Neural progenitor cell (in vitro differentiated cells): ENCODE measurements at regions not wholly inside any gene's neighbourhood (a gene's known extent, or its start where the extent isn't known, plus 50 kb on each side); places are given as distances from the start of the nearest gene placed in this dataset.

Experiments used
- DNase-seq: peaks from one replicate; pipeline ENCODE4 v3.0.0-alpha.2; 2016; ENCODE audit warnings: low spot score
- H2AFZ ChIP-seq: fragments of 200-600 bp; sonication (generic); replicated peaks from 2 replicates; pipeline ENCODE4 v1.6.1; 2016; ENCODE audit warnings: antibody characterized with exemption
- H3F3A ChIP-seq: fragments of 200-600 bp; sonication (generic); 2 replicates; pipeline ENCODE4 v1.6.1; 2016; ENCODE audit warnings: antibody characterized with exemption, low read depth
- H3K27ac ChIP-seq: fragments of 200-600 bp; sonication (generic); 2 replicates; pipeline ENCODE4 v1.5.1; 2016; ENCODE audit warnings: mild to moderate bottlenecking
- H3K27me3 ChIP-seq: fragments of 200-600 bp; sonication (generic); 2 replicates; pipeline ENCODE4 v1.6.1; 2016; ENCODE audit warnings: mild to moderate bottlenecking, moderate library complexity
- H3K36me3 ChIP-seq: fragments of 200-600 bp; sonication (generic); 2 replicates; pipeline ENCODE4 v1.5.1; 2016
- H3K4me1 ChIP-seq: fragments of 200-600 bp; sonication (generic); 2 replicates; pipeline ENCODE4 v1.6.1; 2016; ENCODE audit warnings: mixed run types
- H3K4me2 ChIP-seq: fragments of 200-600 bp; sonication (generic); 2 replicates; pipeline ENCODE4 v1.6.1; 2016
- H3K4me3 ChIP-seq: fragments of 200-600 bp; sonication (generic); 2 replicates; pipeline ENCODE4 v1.5.1; 2016
- H3K79me2 ChIP-seq: fragments of 200-600 bp; sonication (generic); 2 replicates; pipeline ENCODE4 v1.6.1; 2016; ENCODE audit warnings: low read depth
- H3K9ac ChIP-seq: fragments of 200-600 bp; sonication (generic); 2 replicates; pipeline ENCODE4 v1.6.1; 2016
- H3K9me3 ChIP-seq: fragments of 200-600 bp; sonication (generic); 2 replicates; pipeline ENCODE4 v1.5.1; 2016; ENCODE audit warnings: low read depth
- H4K20me1 ChIP-seq: fragments of 200-600 bp; sonication (generic); 2 replicates; pipeline ENCODE4 v1.6.1; 2016; ENCODE audit warnings: low read depth
- H3K27ac Mint-ChIP-seq: 3 replicates; pipeline ENCODE4 v1.8.0; 2021; ENCODE audit warnings: mixed read lengths
- H3K27me3 Mint-ChIP-seq: 2 replicates; pipeline ENCODE4 v1.8.0; 2022; ENCODE audit warnings: low read depth, mild to moderate bottlenecking, inconsistent platforms, moderate library complexity, mixed read lengths; ENCODE audit not compliant: insufficient read depth
- H3K36me3 Mint-ChIP-seq: 3 replicates; pipeline ENCODE4 v1.8.0; 2021; ENCODE audit warnings: mixed read lengths
- H3K4me1 Mint-ChIP-seq: 3 replicates; pipeline ENCODE4 v1.8.0; 2021; ENCODE audit warnings: mixed read lengths
- H3K4me3 Mint-ChIP-seq: 3 replicates; pipeline ENCODE4 v1.8.0; 2021; ENCODE audit warnings: mild to moderate bottlenecking, moderate library complexity, mixed read lengths
- H3K9me3 Mint-ChIP-seq: 3 replicates; pipeline ENCODE4 v1.8.0; 2020; ENCODE audit warnings: mixed read lengths
- CTCF ChIP-seq: fragments of 200-600 bp; sonication (generic); IDR thresholded peaks from 2 replicates; pipeline ENCODE4 v1.5.1; 2017; ENCODE audit warnings: antibody characterized with exemption, mild to moderate bottlenecking
- EZH2 ChIP-seq: fragments of 200-600 bp; sonication (generic); IDR thresholded peaks from 2 replicates; pipeline ENCODE4 v1.6.1; 2017; ENCODE audit warnings: antibody characterized with exemption, mild to moderate bottlenecking, moderate library complexity
- EZH2phosphoT487 ChIP-seq: fragments of 200-600 bp; sonication (generic); IDR thresholded peaks from 2 replicates; pipeline ENCODE4 v1.6.1; 2017; ENCODE audit warnings: antibody characterized with exemption

GRCh38 chr1:221468546-221468945 lies 273.3 kb downstream of the DUSP10 start:
- H3K9me3 ChIP-seq = no peaks in the 10 kb centered on the region
- DNase-seq = no peak
- H3K4me3 ChIP-seq = no peak overlapping the region
- H3K36me3 Mint-ChIP-seq = no peaks in the 10 kb centered on the region
- H3K36me3 ChIP-seq = no peaks in the 10 kb centered on the region
- no peaks in the 10 kb centered on the region for H3K4me1 Mint-ChIP-seq
- no peak for TF ChIP-seq EZH2phosphoT487
- TF ChIP-seq EZH2 = no peak
- no peak for TF ChIP-seq CTCF
- H4K20me1 ChIP-seq = no peaks in the 10 kb centered on the region
- H3K27me3 ChIP-seq = no peaks in the 10 kb centered on the region
- peaks cover 3% of the 10 kb centered on the region for H3K27me3 Mint-ChIP-seq
- no peak overlapping the region for H2AFZ ChIP-seq
- H3K27ac ChIP-seq = no peak overlapping the region
- no peak overlapping the region for H3K27ac Mint-ChIP-seq
- no peak overlapping the region for H3K4me3 Mint-ChIP-seq
- peaks cover 6% of the 10 kb centered on the region for H3K9me3 Mint-ChIP-seq
- no peak overlapping the region for H3K9ac ChIP-seq
- H3F3A ChIP-seq = no peaks in the 10 kb centered on the region
- H3K79me2 ChIP-seq = no peaks in the 10 kb centered on the region
- H3K4me1 ChIP-seq = no peaks in the 10 kb centered on the region
- no peak overlapping the region for H3K4me2 ChIP-seq

- Histone ChIP-seq H3F3A (no peaks in the 10 kb centered on the region), H3K4me3 (no peak overlapping the region), H3K36me3 (no peaks in the 10 kb centered on the region), H4K20me1 (no peaks in the 10 kb centered on the region), H3K79me2 (no peaks in the 10 kb centered on the region), H3K27ac (no peak overlapping the region), H3K4me1 (no peaks in the 10 kb centered on the region), H3K4me2 (no peak overlapping the region), H3K27me3 (no peaks in the 10 kb centered on the region), H3K9ac (no peak overlapping the region), H3K9me3 (no peaks in the 10 kb centered on the region), H2AFZ (no peak overlapping the region)
- Mint-ChIP-seq H3K4me3 (no peak overlapping the region), H3K27me3 (peaks cover 3% of the 10 kb centered on the region), H3K27ac (no peak overlapping the region), H3K4me1 (no peaks in the 10 kb centered on the region), H3K36me3 (no peaks in the 10 kb centered on the region), H3K9me3 (peaks cover 6% of the 10 kb centered on the region)
- DNase-seq = no peak
- TF ChIP-seq EZH2 (no peak), EZH2phosphoT487 (no peak), CTCF (no peak)
Measured at GRCh38 chr1:221469476-221469875, 272.4 kb downstream of the DUSP10 start.

GRCh38 chr1:221470000-221470698 lies 271.7 kb downstream of the DUSP10 start:
- DNase-seq = no peak
- no peaks in the 10 kb centered on the region for H3F3A ChIP-seq
- H3K4me3 ChIP-seq = no peak overlapping the region
- no peaks in the 10 kb centered on the region for H4K20me1 ChIP-seq
- Mint-ChIP-seq H3K9me3 (peaks cover 6% of the 10 kb centered on the region), H3K27me3 (peaks cover 3% of the 10 kb centered on the region), H3K4me3 (no peak overlapping the region), H3K36me3 (no peaks in the 10 kb centered on the region), H3K27ac (no peak overlapping the region), H3K4me1 (no peaks in the 10 kb centered on the region)
- H3K27me3 ChIP-seq = no peaks in the 10 kb centered on the region
- H3K36me3 ChIP-seq = no peaks in the 10 kb centered on the region
- no peak overlapping the region for H2AFZ ChIP-seq
- H3K27ac ChIP-seq = no peak overlapping the region
- no peaks in the 10 kb centered on the region for H3K9me3 ChIP-seq
- H3K4me1 ChIP-seq = no peaks in the 10 kb centered on the region
- no peak overlapping the region for H3K9ac ChIP-seq
- no peak overlapping the region for H3K4me2 ChIP-seq
- H3K79me2 ChIP-seq = no peaks in the 10 kb centered on the region
- no peak for TF ChIP-seq EZH2
- no peak for TF ChIP-seq EZH2phosphoT487
- TF ChIP-seq CTCF = no peak
